Thoracic aorta (tissue), 2 donors: ENCODE measurements at regions not wholly inside any gene's neighbourhood (a gene's known extent, or its start where the extent isn't known, plus 50 kb on each side); places are given as distances from the start of the nearest gene placed in this dataset.

Experiments used
- ATAC-seq: fragments of 150-250 bp; one replicate; pipeline ENCODE4 v1.8.0; 2017; ENCODE audit warnings: low read depth; ENCODE audit not compliant: insufficient number of reproducible peaks, low FRiP score
- DNase-seq: peaks from one replicate; pipeline ENCODE4 v3.0.0-alpha.2; 2020; ENCODE audit warnings: low spot score
- H3K27ac ChIP-seq, 2 donors: fragments of 200-600 bp; sonication (generic); 1 replicate in 1 of 2; 2 replicates in 1 of 2; pipeline ENCODE4 v1.5.1; 2016; ENCODE audit warnings: mild to moderate bottlenecking in 2 of 2, moderate library complexity in 2 of 2
- H3K27me3 ChIP-seq: fragments of 200-600 bp; sonication (generic); replicated peaks from 2 replicates; pipeline ENCODE4 v1.6.0; 2016; ENCODE audit warnings: mild to moderate bottlenecking; ENCODE audit not compliant: insufficient read depth
- H3K36me3 ChIP-seq: fragments of 200-600 bp; sonication (generic); one replicate; pipeline ENCODE4 v1.5.1; 2016
- H3K4me1 ChIP-seq, 2 donors: fragments of 200-600 bp; sonication (generic); 1 replicate in 1 of 2; 2 replicates in 1 of 2; pipeline versions ENCODE4 v1.5.1 to v1.6.0; 2016; ENCODE audit warnings: low read depth in 2 of 2, mild to moderate bottlenecking in 1 of 2; ENCODE audit not compliant: control insufficient read depth in 1 of 2
- H3K4me3 ChIP-seq: fragments of 200-600 bp; sonication (generic); 2 replicates; pipeline ENCODE4 v1.5.1; 2016; ENCODE audit warnings: mild to moderate bottlenecking
- H3K9me3 ChIP-seq: fragments of 200-600 bp; sonication (generic); 2 replicates; pipeline ENCODE4 v1.5.1; 2016
- TF ChIP-seq, protein P1 (sequence below): fragments of 200-600 bp; sonication (generic); IDR thresholded peaks from one replicate; pipeline ENCODE4 v1.5.1; 2019; ENCODE audit warnings: antibody characterized with exemption

- Histone ChIP-seq H3K27me3 (no peaks in the 10 kb centered on the region), H3K9me3 (no peaks in the 10 kb centered on the region), H3K36me3 (no peaks in the 10 kb centered on the region), H3K27ac (no peak overlapping the region), H3K4me1 (no peaks in the 10 kb centered on the region), H3K4me3 (no peak overlapping the region)
- TF ChIP-seq, protein P1, sequence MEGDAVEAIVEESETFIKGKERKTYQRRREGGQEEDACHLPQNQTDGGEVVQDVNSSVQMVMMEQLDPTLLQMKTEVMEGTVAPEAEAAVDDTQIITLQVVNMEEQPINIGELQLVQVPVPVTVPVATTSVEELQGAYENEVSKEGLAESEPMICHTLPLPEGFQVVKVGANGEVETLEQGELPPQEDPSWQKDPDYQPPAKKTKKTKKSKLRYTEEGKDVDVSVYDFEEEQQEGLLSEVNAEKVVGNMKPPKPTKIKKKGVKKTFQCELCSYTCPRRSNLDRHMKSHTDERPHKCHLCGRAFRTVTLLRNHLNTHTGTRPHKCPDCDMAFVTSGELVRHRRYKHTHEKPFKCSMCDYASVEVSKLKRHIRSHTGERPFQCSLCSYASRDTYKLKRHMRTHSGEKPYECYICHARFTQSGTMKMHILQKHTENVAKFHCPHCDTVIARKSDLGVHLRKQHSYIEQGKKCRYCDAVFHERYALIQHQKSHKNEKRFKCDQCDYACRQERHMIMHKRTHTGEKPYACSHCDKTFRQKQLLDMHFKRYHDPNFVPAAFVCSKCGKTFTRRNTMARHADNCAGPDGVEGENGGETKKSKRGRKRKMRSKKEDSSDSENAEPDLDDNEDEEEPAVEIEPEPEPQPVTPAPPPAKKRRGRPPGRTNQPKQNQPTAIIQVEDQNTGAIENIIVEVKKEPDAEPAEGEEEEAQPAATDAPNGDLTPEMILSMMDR: no peak
- DNase-seq: no peak
- ATAC-seq: no peak
These were observed 430.3 kb downstream of the ZNF536 start for GRCh38 chr19:30802424-30803013.

- H3K27ac ChIP-seq: no peak overlapping the region
- no peaks in the 10 kb centered on the region for H3K27me3 ChIP-seq
- H3K9me3 ChIP-seq: no peaks in the 10 kb centered on the region
- DNase-seq: no peak
- no peak overlapping the region for H3K4me3 ChIP-seq
- no peaks in the 10 kb centered on the region for H3K4me1 ChIP-seq
- no peak for ATAC-seq
- TF ChIP-seq, protein P1: peak; percentile 23
- no peaks in the 10 kb centered on the region for H3K36me3 ChIP-seq
These were observed 427.9 kb downstream of the ZNF536 start for GRCh38 chr19:30799865-30800755.

- H3K4me3 ChIP-seq: no peak overlapping the region
- ATAC-seq: no peak
- no peaks in the 10 kb centered on the region for H3K27me3 ChIP-seq
- no peaks in the 10 kb centered on the region for H3K9me3 ChIP-seq
- H3K4me1 ChIP-seq: no peaks in the 10 kb centered on the region
- TF ChIP-seq, protein P1: no peak
- H3K36me3 ChIP-seq: no peaks in the 10 kb centered on the region
- H3K27ac ChIP-seq: no peak overlapping the region
- DNase-seq: no peak
These were observed 423.5 kb downstream of the ZNF536 start for GRCh38 chr19:30795727-30796126.

GRCh38 chr19:30792561-30793505, 420.6 kb downstream of the ZNF536 start:
- TF ChIP-seq, protein P1: no peak
- no peak overlapping the region for H3K4me3 ChIP-seq
- H3K27me3 ChIP-seq: no peaks in the 10 kb centered on the region
- DNase-seq: no peak
- H3K27ac ChIP-seq: no peak overlapping the region
- H3K36me3 ChIP-seq: no peaks in the 10 kb centered on the region
- no peaks in the 10 kb centered on the region for H3K9me3 ChIP-seq
- no peaks in the 10 kb centered on the region for H3K4me1 ChIP-seq
- no peak for ATAC-seq

GRCh38 chr19:30791088-30791487, 418.9 kb downstream of the ZNF536 start:
- Histone ChIP-seq H3K9me3 (no peaks in the 10 kb centered on the region), H3K4me3 (no peak overlapping the region), H3K4me1 (no peaks in the 10 kb centered on the region), H3K36me3 (no peaks in the 10 kb centered on the region), H3K27me3 (no peaks in the 10 kb centered on the region), H3K27ac (no peak overlapping the region)
- TF ChIP-seq, protein P1: no peak
- DNase-seq (no peak), ATAC-seq (no peak)
